Endodermal cell (in vitro differentiated cells): ENCODE measurements at regions not wholly inside any gene's neighbourhood (a gene's known extent, or its start where the extent isn't known, plus 50 kb on each side); places are given as distances from the start of the nearest gene placed in this dataset.

ENCODE experiments used
- DNase-seq: peaks from one replicate; pipeline ENCODE4 v3.0.0-alpha.2; 2017
- H3K27ac ChIP-seq: 2 replicates; pipeline ENCODE4 v1.5.1; 2013; ENCODE audit warnings: mild to moderate bottlenecking, low read depth, low read length, moderate library complexity
- H3K27me3 ChIP-seq: 2 replicates; pipeline ENCODE4 v1.6.1; 2013; ENCODE audit warnings: mild to moderate bottlenecking, low read length, moderate library complexity; ENCODE audit not compliant: insufficient read depth, control insufficient read depth, poor library complexity, severe bottlenecking
- H3K36me3 ChIP-seq: 2 replicates; pipeline ENCODE4 v1.7.0; 2013; ENCODE audit warnings: mild to moderate bottlenecking, low read length, moderate library complexity; ENCODE audit not compliant: control insufficient read depth, insufficient read depth
- H3K4me1 ChIP-seq: one replicate; pipeline ENCODE4 v1.7.0; 2013; ENCODE audit warnings: low read length; ENCODE audit not compliant: control insufficient read depth, insufficient read depth
- H3K4me3 ChIP-seq: 2 replicates; pipeline ENCODE4 v1.5.1; 2013; ENCODE audit warnings: mild to moderate bottlenecking, low read length, moderate library complexity
- H3K9ac ChIP-seq: 2 replicates; pipeline ENCODE4 v1.6.1; 2013; ENCODE audit warnings: mild to moderate bottlenecking, low read length, moderate library complexity; ENCODE audit not compliant: poor library complexity, severe bottlenecking; ENCODE audit errors: extremely low read depth
- H3K9me3 ChIP-seq: 2 replicates; pipeline ENCODE4 v1.6.1; 2013; ENCODE audit warnings: mild to moderate bottlenecking, low read length, moderate library complexity; ENCODE audit not compliant: control insufficient read depth
- H3K27ac Mint-ChIP-seq: 2 replicates; pipeline ENCODE4 v1.8.0; 2020; ENCODE audit warnings: mixed read lengths
- H3K27me3 Mint-ChIP-seq: 2 replicates; pipeline ENCODE4 v1.8.0; 2021; ENCODE audit warnings: mild to moderate bottlenecking, mixed read lengths; ENCODE audit not compliant: insufficient read depth
- H3K36me3 Mint-ChIP-seq: 2 replicates; pipeline ENCODE4 v1.8.0; 2020; ENCODE audit warnings: low read depth, mixed read lengths
- H3K4me1 Mint-ChIP-seq: 2 replicates; pipeline ENCODE4 v1.8.0; 2020; ENCODE audit warnings: mixed read lengths
- H3K4me3 Mint-ChIP-seq: 2 replicates; pipeline ENCODE4 v1.8.0; 2020; ENCODE audit warnings: mild to moderate bottlenecking, moderate library complexity, mixed read lengths
- H3K9me3 Mint-ChIP-seq: 2 replicates; pipeline ENCODE4 v1.8.0; 2020; ENCODE audit warnings: mild to moderate bottlenecking, mixed read lengths
- CTCF ChIP-seq: fragments of 200-600 bp; sonication (generic); conservative IDR thresholded peaks from 2 replicates; pipeline ENCODE4 v1.5.0; 2021; ENCODE audit warnings: antibody characterized with exemption, mild to moderate bottlenecking
- WGBS, 2 experiments: methylation state at CpG; one replicate each; pipeline versions ENCODE4 v1.1.5 to v1.1.7; 2013; ENCODE audit warnings: missing lambda C conversion rate in 2 of 2, mixed read lengths in 1 of 2; ENCODE audit not compliant: insufficient coverage in 1 of 2, insufficient read length in 1 of 2; 5-methylcytosine and 5-hydroxymethylcytosine counted together

GRCh38 chr3:171936191-171936841, 93.2 kb downstream of the TMEM212 start:
- H3K4me1 Mint-ChIP-seq = peaks cover 58% of the 10 kb centered on the region
- no peak overlapping the region for H3K4me3 Mint-ChIP-seq
- H3K9ac ChIP-seq = no peak overlapping the region
- H3K36me3 Mint-ChIP-seq = no peaks in the 10 kb centered on the region
- H3K36me3 ChIP-seq = no peaks in the 10 kb centered on the region
- TF ChIP-seq CTCF = no peak
- no peak for DNase-seq
- WGBS, 2 experiments = 89 to 92% methylated on average over 5 to 6 of the region's 6 CpGs
- peak overlapping the region; percentile 52 for H3K27ac Mint-ChIP-seq
- peaks cover 6% of the 10 kb centered on the region for H3K9me3 ChIP-seq
- H3K9me3 Mint-ChIP-seq = no peaks in the 10 kb centered on the region
- H3K4me1 ChIP-seq = peaks cover 14% of the 10 kb centered on the region
- no peaks in the 10 kb centered on the region for H3K27me3 ChIP-seq
- H3K27me3 Mint-ChIP-seq = no peaks in the 10 kb centered on the region
- H3K27ac ChIP-seq = no peak overlapping the region
- H3K4me3 ChIP-seq = no peak overlapping the region

GRCh38 chr3:171939578-171939977, 96.4 kb downstream of the TMEM212 start:
- 54% methylated on average over 2 of the region's 2 CpGs for WGBS, 2 experiments
- Histone ChIP-seq H3K27ac (no peak overlapping the region), H3K36me3 (no peaks in the 10 kb centered on the region), H3K4me1 (peaks cover 11% of the 10 kb centered on the region), H3K27me3 (no peaks in the 10 kb centered on the region), H3K4me3 (peak overlapping the region; percentile 59), H3K9me3 (peaks cover 9% of the 10 kb centered on the region), H3K9ac (no peak overlapping the region)
- Mint-ChIP-seq H3K9me3 (peaks cover 4% of the 10 kb centered on the region), H3K27me3 (no peaks in the 10 kb centered on the region), H3K4me1 (peaks cover 52% of the 10 kb centered on the region), H3K4me3 (no peak overlapping the region), H3K27ac (no peak overlapping the region), H3K36me3 (no peaks in the 10 kb centered on the region)
- no peak for TF ChIP-seq CTCF
- peak; percentile 81 for DNase-seq

DNA sequence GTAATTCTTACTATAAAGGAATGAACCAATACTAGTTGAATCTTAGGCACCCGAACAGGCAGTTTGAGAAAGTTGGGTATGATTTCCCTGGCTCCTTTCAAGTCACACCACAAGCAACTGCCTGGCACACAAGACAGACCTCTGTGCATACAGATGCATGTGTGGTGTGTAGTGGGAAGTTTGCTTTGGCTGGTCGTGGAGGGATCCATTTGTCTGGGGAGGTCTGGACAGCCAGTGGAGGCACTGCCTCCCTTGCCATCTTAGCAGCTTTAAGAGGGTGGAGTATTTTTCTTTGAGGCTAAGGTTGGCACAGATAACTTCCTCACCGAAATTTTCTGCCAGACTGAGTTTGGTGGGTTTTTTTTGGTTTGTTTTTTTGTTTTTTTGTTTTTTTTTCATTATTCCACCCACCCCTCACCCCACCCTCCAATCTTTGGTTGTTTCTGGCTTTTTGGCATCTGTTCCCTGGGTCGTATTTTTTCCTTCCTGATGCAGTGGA, 97.1 kb downstream of the TMEM212 start:
- Histone ChIP-seq H3K36me3 (no peaks in the 10 kb centered on the region), H3K27ac (no peak overlapping the region), H3K4me1 (peaks cover 11% of the 10 kb centered on the region), H3K4me3 (peak overlapping the region; percentile 59), H3K9ac (no peak overlapping the region), H3K27me3 (no peaks in the 10 kb centered on the region), H3K9me3 (peaks cover 7% of the 10 kb centered on the region)
- peak overlapping the region; percentile 72 for H3K27ac Mint-ChIP-seq
- H3K36me3 Mint-ChIP-seq = no peaks in the 10 kb centered on the region
- H3K4me3 Mint-ChIP-seq = no peak overlapping the region
- no peak for TF ChIP-seq CTCF
- WGBS, 2 experiments = 57 to 76% methylated on average over 1 to 4 of the region's 4 CpGs
- no peak for DNase-seq
- peaks cover 47% of the 10 kb centered on the region for H3K4me1 Mint-ChIP-seq
- H3K9me3 Mint-ChIP-seq = peaks cover 4% of the 10 kb centered on the region
- no peaks in the 10 kb centered on the region for H3K27me3 Mint-ChIP-seq
